ENCODE measurements at regions not wholly inside any gene's neighbourhood (a gene's known extent, or its start where the extent isn't known, plus 50 kb on each side); places are given as distances from the start of the nearest gene placed in this dataset.

DNA sequence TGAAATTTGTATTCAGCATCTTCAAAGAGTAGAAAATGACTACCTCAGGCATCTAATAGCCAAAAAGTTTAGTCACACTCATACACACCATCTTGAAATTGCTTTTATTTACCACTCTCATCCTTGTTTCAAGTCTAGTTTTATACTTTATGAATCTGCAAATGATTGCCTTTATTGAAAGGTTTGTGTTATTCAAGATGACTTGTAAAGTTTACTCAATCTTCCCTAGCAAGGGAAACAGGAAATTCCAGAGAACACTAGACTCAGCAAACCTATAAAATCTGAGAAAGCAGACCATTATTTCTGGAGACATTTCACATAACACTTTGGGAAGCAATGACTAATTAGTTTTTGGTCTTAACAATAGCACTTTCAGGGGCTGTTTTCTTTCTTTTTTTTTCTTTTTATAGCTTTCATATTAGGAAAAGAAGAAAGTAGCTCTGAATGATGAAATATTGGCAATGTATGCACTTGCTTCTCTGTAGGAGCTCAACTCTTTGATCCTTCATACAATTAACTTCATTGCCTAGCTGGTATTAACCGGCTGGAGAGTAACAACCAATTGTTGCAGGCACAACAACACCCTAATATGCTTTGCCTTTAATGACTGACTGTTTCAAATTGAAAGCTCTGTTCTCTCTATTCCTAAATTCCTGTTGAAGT is 68.9 kb upstream of the HDAC9 start:
- no peaks in the 10 kb centered on the region for H3K9me3 Mint-ChIP-seq
- H3K4me3 Mint-ChIP-seq: no peak overlapping the region
- H3K4me1 Mint-ChIP-seq: peaks cover 43% of the 10 kb centered on the region
- no peak overlapping the region for H3K4me3 ChIP-seq (ENCODE audit: low read length)
- no peaks in the 10 kb centered on the region for H3K9me3 ChIP-seq (ENCODE audit: control insufficient read depth, low read length)
- H3K36me3 ChIP-seq (ENCODE audit: control insufficient read depth, insufficient read depth, low read length): no peaks in the 10 kb centered on the region
- H3K27me3 Mint-ChIP-seq (ENCODE audit: insufficient read depth): no peaks in the 10 kb centered on the region
- DNase-seq: no peak
- H3K4me1 ChIP-seq (ENCODE audit: control insufficient read depth, insufficient read depth, low read length): no peaks in the 10 kb centered on the region
- no peaks in the 10 kb centered on the region for H3K27me3 ChIP-seq (ENCODE audit: control insufficient read depth, insufficient read depth, low read length, poor library complexity, severe bottlenecking)
- WGBS, 2 experiments (ENCODE audit: insufficient coverage in 1 of 2, insufficient read length in 1 of 2): 40 to 77% methylated on average over 1 of the region's 1 CpG
- no peak overlapping the region for H3K27ac Mint-ChIP-seq
- no peak overlapping the region for H3K27ac ChIP-seq (ENCODE audit: low read depth, low read length)
- TF ChIP-seq, protein P1, sequence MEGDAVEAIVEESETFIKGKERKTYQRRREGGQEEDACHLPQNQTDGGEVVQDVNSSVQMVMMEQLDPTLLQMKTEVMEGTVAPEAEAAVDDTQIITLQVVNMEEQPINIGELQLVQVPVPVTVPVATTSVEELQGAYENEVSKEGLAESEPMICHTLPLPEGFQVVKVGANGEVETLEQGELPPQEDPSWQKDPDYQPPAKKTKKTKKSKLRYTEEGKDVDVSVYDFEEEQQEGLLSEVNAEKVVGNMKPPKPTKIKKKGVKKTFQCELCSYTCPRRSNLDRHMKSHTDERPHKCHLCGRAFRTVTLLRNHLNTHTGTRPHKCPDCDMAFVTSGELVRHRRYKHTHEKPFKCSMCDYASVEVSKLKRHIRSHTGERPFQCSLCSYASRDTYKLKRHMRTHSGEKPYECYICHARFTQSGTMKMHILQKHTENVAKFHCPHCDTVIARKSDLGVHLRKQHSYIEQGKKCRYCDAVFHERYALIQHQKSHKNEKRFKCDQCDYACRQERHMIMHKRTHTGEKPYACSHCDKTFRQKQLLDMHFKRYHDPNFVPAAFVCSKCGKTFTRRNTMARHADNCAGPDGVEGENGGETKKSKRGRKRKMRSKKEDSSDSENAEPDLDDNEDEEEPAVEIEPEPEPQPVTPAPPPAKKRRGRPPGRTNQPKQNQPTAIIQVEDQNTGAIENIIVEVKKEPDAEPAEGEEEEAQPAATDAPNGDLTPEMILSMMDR (conservative IDR thresholded peaks at IDR 0.05): no peak
- H3K9ac ChIP-seq (ENCODE audit: extremely low read depth, low read length, poor library complexity, severe bottlenecking): no peak overlapping the region
- no peaks in the 10 kb centered on the region for H3K36me3 Mint-ChIP-seq (ENCODE audit: low read depth)

DNA sequence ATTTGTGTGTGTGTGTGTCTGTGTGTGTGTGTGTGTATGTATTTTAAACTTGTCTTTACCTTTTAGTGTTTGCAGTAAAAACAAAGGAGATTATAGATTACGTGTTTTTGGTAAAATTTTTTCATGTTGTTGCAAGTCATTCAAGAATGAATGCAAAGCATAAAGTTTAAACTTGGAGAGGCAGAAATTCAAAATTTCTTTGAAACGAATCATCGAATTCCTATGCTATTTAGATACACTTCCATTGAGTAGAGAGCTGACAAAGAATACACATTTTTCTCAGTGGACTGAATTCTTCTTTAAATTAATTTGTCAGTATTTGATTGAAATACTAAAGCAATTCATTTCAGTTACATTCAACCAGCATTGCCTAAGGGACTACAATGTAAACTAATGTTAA is 66.0 kb upstream of the HDAC9 start:
- Histone ChIP-seq H3K9me3 (ENCODE audit: control insufficient read depth, low read length) (no peaks in the 10 kb centered on the region), H3K27me3 (ENCODE audit: control insufficient read depth, insufficient read depth, low read length, poor library complexity, severe bottlenecking) (no peaks in the 10 kb centered on the region), H3K36me3 (ENCODE audit: control insufficient read depth, insufficient read depth, low read length) (no peaks in the 10 kb centered on the region), H3K27ac (ENCODE audit: low read depth, low read length) (no peak overlapping the region), H3K4me3 (ENCODE audit: low read length) (no peak overlapping the region), H3K4me1 (ENCODE audit: control insufficient read depth, insufficient read depth, low read length) (no peaks in the 10 kb centered on the region), H3K9ac (ENCODE audit: extremely low read depth, low read length, poor library complexity, severe bottlenecking) (no peak overlapping the region)
- TF ChIP-seq, protein P1 (conservative IDR thresholded peaks at IDR 0.05): no peak
- 90 to 94% methylated on average over 3 of the region's 3 CpGs for WGBS, 2 experiments (ENCODE audit: insufficient coverage in 1 of 2, insufficient read length in 1 of 2)
- H3K9me3 Mint-ChIP-seq: no peaks in the 10 kb centered on the region
- peaks cover 32% of the 10 kb centered on the region for H3K4me1 Mint-ChIP-seq
- H3K27me3 Mint-ChIP-seq (ENCODE audit: insufficient read depth): no peaks in the 10 kb centered on the region
- DNase-seq: no peak
- no peak overlapping the region for H3K4me3 Mint-ChIP-seq
- no peaks in the 10 kb centered on the region for H3K36me3 Mint-ChIP-seq (ENCODE audit: low read depth)
- no peak overlapping the region for H3K27ac Mint-ChIP-seq

DNA sequence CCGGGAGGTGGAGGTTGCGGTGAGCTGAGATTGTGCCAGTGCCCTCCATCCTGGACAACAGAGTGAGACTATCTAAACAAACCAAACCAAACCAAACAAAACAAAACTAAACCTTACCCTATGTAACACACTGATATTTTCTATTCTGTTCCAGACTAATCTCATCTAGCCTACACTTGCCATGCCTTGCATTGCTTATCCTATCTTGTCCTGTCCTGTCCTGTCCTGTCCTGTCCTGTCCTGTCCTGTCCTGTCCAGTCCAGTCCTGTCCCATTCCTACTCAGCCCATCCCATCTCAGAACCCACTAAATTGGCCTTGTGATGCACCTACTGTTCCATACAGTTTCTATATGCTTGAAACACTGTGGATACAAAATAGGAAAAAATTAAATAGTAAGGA is 64.7 kb upstream of the HDAC9 start:
- Histone ChIP-seq H3K9me3 (ENCODE audit: control insufficient read depth, low read length) (no peaks in the 10 kb centered on the region), H3K9ac (ENCODE audit: extremely low read depth, low read length, poor library complexity, severe bottlenecking) (no peak overlapping the region), H3K4me1 (ENCODE audit: control insufficient read depth, insufficient read depth, low read length) (no peaks in the 10 kb centered on the region), H3K27ac (ENCODE audit: low read depth, low read length) (no peak overlapping the region), H3K27me3 (ENCODE audit: control insufficient read depth, insufficient read depth, low read length, poor library complexity, severe bottlenecking) (no peaks in the 10 kb centered on the region), H3K36me3 (ENCODE audit: control insufficient read depth, insufficient read depth, low read length) (no peaks in the 10 kb centered on the region), H3K4me3 (ENCODE audit: low read length) (no peak overlapping the region)
- no peak for DNase-seq
- Mint-ChIP-seq H3K27ac (no peak overlapping the region), H3K4me1 (peaks cover 31% of the 10 kb centered on the region), H3K36me3 (ENCODE audit: low read depth) (no peaks in the 10 kb centered on the region), H3K9me3 (no peaks in the 10 kb centered on the region), H3K27me3 (ENCODE audit: insufficient read depth) (no peaks in the 10 kb centered on the region), H3K4me3 (no peak overlapping the region)
- WGBS, 2 experiments (ENCODE audit: insufficient coverage in 1 of 2, insufficient read length in 1 of 2): 93 to 95% methylated on average over 2 of the region's 2 CpGs
- TF ChIP-seq, protein P1 (conservative IDR thresholded peaks at IDR 0.05): no peak

Measured in endodermal cell (in vitro differentiated cells).